ENCODE measurements at regions not wholly inside any gene's neighbourhood (a gene's known extent, or its start where the extent isn't known, plus 50 kb on each side); places are given as distances from the start of the nearest gene placed in this dataset.

GRCh38 chr2:150971910-150972309, 289.8 kb downstream of the RBM43 start:
- no peak for DNase-seq

DNA sequence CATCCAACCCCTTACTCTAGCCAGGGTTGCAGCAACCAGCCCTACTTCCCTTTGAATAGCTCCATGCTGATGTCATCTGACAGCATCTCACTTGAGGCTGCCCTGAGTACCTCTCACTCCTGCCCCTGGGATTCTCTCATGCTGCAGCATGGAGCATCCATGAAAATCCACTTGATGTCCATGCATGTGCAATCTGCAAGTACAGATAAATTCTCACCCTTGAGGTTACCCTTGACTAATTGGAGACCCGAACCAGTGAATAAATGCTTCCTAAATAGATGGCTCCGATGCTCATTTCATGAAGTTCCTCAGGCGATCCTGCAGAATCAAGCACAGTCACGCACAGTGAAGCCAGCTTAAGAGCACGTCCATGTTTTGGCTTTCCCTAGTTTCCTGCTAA, 298.3 kb downstream of the RBM43 start:
- DNase-seq, result no peak

DNA sequence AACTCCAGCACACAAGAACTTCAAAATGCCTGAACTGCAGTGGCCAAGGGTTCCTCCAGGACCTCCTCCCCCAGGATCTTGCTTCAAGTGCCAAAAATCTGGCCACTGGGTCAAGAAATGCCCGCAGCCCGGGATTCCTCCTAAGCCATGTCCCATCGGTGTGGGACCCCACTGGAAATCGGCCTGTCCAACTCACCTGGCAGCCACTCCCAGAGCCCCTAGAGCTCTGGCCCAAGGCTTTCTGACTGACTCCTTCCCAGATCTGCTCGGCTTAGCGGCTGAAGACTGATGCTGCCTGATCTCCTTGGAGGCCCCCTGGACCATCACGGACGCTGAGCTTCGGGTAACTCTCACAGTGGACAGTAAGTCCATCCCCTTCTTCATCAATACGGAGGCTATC, 306.4 kb downstream of the RBM43 start:
- DNase-seq, result no peak

DNA sequence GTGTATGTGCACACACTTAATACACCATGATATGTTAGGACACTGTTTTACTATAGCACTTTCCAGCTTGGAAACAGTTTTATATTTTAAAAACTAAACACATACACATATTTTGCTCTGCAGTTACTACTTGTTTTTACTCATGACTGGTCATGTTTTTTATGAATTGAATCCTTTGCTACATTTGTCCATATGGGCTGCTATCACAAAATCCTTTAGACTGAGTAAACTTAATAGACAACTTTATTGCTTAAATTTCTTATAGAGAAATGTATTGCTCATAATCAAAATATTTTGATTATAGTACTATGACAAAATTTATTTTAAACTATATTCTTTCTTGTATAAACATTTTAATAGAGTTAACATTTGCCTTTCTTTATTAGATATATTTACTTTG, 314.8 kb downstream of the RBM43 start:
- no peak for DNase-seq

DNA sequence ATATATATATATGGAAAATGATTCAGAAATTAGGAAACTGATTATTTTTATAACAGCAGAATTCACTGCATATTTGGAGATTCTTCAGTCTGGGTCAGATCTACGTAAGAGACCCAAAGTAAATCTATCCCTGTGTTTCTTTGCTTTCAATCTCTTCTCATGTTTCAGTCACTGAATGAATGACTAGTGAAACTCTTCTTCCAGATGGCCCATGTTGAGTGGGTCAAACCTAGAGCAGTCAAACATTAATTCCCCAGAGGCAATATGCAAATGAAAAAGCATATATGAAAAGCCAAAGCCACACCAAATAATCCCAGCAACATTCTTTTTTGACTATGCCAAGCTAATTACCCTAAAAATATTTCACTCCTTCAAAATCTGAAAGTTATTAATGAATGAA, 317.3 kb downstream of the RBM43 start:
- DNase-seq, result no peak

DNA sequence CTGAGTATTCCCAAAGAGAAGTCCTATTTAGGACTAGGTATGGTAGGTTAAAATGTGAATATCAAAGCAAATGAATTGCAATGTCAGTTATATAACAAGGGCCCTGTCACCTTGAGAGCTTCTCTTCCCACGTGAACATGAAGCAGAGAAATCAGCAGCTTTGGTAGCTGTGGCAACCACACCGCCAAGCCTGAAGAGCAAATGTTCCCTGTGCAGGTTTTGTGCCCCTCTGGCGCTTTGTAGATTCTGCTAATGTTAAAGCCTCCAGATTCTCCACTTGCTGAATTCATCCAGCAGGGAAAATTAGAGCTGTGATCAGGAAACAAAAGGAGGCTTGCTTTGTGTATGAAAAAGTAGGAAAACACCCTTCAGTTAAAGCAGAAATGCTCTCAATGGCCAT, 322.6 kb downstream of the RBM43 start:
- no peak for DNase-seq

GRCh38 chr2:150938527-150938926, 323.1 kb downstream of the RBM43 start:
- peak; percentile 75 for DNase-seq

DNA sequence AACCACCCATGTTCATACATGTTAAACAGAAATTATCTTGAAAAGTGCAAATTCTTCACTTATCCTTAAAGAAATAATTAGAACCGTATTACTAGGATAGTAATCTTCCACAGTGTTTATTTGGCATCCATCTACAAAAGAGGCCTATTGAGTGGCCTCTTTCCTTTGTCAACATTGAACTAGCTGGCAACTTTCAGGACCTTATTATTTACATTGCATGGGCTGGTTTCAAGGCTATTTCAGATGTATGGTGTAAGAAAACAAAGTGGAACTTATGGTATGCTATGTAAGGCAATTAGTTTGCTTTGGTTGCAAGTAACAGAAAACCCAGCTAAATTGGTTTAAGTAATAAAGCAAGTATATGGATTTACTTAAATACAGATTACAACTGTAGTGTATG, 324.6 kb downstream of the RBM43 start:
- no peak for DNase-seq

DNA sequence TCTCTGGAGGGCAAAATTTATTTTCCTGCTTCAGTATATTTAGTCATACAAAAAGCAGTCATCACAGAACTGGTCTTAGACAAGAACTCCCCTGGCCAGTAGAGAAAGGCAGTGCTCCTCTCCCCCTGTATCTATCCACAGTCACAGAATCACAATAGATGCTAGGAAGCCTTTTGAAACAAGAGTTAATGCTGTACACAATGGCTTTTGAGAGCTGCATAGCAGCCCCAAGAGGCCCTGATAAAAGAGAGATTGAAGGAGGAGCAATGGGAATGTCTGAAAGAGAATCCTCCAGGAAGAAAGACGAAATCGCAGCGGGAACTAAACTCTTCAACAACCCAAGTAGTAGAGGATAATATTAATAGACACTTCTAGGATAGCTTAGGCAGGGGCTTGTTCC, 330.2 kb downstream of the RBM43 start:
- DNase-seq, result no peak

GRCh38 chr2:150925611-150926010, 336.1 kb downstream of the RBM43 start:
- DNase-seq, result no peak

GRCh38 chr2:150924878-150925277, 336.8 kb downstream of the RBM43 start:
- DNase-seq, result no peak

DNA sequence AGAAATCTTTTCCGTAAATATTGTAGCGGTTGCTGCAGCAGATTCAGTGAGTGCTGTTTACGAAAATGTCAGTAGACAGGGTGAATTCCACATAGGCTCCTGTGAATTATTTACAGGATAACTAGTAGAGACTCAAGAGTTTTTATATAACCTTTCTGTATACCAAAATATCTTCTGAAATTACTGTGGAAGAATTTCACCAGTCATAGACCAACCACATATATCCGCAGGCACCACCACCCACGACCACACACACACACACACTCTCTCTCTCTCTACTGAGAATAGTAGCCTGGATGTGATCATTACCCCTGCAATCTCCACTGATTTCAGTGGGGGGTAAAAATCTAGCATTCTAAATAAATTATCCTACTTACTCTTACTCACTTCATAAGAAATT, 341.8 kb downstream of the RBM43 start:
- peak; percentile 54 for DNase-seq

DNA sequence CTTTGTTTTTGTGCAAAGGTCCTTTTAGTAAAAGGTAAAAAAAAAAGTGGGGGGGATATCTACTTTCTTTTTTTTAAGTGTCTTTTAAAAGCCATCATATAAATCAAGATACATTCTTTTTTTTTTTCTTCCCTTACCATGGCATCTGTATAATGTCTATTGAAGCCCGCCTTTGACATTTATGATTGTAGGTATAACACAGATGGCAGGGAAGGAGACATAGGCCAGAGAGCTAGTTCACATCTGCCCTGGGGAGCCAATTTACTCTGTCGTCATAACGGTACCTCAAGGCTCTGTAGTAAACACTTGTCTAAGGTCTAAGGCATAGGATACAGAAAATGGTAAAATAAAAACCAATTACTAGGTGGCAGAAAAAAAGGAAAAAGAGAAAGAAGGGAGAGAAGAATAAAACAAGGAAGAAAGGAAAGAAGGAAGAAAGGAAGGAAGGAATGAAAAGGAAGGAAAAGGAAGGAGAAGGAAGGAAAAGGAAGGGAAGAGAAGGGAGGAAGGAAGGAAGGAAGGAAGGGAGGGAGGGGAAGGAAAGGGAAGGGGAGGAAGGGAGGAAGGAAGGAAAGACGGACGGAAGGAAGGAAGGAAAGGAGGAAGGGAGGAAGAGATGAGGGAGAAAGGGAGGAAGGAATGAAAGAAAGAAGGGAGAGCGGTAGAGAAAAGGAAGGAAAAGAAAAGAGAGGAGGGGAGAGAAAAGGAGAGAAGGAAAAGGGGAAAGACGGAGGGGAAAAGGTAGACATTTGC, 343.5 kb downstream of the RBM43 start:
- DNase-seq, result no peak

- peak; percentile 67 for DNase-seq
Measured at GRCh38 chr2:150916467-150917396, 344.9 kb downstream of the RBM43 start.

- DNase-seq, result peak; percentile 86
Measured at GRCh38 chr2:150911766-150912280, 349.8 kb downstream of the RBM43 start.

DNA sequence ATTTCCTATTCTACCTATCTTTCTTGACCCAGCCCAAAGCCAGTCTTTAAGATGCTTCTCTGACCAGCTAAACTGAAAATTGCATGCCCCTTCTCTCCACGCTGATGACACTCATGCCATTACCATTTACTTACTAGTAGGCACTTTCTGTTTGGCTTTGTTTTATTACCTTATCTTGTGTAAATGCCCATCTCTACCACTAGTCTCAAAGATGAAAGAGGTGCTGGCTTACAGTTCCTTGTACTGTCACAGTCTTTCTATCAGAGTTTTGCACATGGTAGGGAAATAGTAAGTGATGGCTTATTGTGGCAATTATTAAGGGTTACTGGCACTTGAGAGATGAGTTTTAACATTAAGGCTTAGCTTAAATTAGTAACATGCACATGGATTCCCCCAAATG, 352.1 kb downstream of the RBM43 start:
- DNase-seq, result no peak

- no peak for DNase-seq
Measured at GRCh38 chr2:150909090-150909489, 352.6 kb downstream of the RBM43 start.

DNA sequence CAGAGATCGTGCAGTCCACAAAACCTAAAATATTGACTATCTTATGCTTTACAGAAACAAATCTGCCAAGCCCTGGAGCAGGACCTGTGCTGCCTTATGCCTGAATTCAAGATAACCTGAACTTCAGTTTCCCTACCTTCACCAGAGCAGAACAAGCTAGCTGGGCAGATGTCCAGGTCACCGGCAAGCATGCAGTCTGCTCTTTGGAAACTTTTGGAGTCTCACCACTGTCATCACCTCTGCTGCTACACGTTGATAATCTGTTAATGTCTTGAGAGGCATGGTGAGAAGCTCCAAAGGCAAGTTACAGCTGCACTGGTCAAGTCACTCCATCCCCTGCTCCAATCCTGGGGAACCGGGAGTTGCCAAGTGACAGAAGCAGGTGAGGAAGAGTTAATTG, 354.2 kb downstream of the RBM43 start:
- DNase-seq, result no peak

GRCh38 chr2:150903461-150903860, 358.2 kb downstream of the RBM43 start:
- DNase-seq, result no peak

DNA sequence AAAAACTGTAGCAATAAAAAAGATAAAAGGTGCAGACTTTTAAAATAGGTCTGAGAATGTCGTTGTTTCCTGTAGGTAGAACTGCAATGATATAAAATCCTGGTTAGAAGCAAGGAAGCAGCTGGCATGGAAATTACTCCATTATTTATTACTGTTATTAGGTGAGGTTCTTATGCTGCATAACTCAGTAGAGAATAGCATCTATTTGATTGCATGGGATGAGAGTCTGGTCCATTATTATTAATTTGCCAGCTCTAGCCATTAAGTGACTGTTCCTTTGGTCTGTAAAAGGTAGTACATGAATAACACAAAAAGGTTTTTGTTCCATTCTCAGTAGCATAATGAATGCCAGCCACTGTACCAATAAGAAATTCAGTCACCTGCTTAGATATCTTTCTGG, 358.6 kb downstream of the RBM43 start:
- DNase-seq, result no peak

- DNase-seq, result no peak
Measured at GRCh38 chr2:150900913-150901312, 360.8 kb downstream of the RBM43 start.

DNA sequence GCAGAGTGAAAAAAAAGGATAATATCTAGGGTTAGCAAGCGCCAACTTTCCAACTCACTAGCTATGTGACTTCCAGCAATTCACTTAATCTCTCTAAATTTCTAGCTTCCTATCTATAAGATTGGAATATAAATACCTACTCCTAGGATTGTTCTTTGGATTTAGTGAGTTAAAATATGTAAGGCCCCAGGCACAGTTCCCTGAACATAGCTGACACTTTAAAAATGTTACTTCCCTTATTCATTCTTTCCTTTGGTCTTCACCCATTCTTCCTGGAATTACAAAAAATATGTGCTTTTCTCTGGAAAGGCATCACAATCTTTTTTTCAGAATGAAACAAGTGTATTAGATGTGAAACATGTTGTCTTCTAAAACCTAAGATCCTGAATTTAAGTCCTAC, 365.7 kb downstream of the RBM43 start:
- DNase-seq, result no peak

DNA sequence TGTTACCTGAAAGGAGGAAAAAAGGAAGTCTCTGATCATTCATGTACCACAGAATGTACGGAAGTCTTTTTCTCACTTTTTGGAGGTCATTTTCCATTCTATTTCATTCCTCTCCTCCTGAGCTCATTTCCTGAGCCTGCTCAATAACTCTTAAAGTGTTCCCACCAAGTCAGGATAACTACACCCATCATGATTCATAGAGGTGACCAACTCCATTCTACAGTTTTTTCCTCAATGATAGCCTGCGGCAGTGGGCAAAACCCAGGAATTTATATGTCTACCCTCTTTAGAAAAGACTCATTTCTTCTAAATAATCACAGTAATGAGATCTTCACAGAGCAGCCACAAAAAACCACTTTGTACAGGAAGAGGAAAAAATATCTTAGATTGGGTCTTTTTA, 372.5 kb downstream of the RBM43 start:
- DNase-seq, result no peak

GRCh38 chr2:150888337-150888736, 373.3 kb downstream of the RBM43 start:
- DNase-seq, result peak; percentile 47
